Endothelial cell of umbilical vein (primary cell): ENCODE measurements at regions not wholly inside any gene's neighbourhood (a gene's known extent, or its start where the extent isn't known, plus 50 kb on each side); places are given as distances from the start of the nearest gene placed in this dataset.

Source experiments
- BruUV-seq: library from RNA; stranded (reverse); fragments of 400-500 nt; replicated peaks from 2 replicates; lab custom pipeline; 2021; lab: Mats Ljungman, UMichigan
- CTCF ChIA-PET: fragments of 300-600, 350-600 bp; sonication (Branson Sonifier 250); formaldehyde crosslinking; loops from one replicate; lab custom pipeline; 2021; ENCODE audit warnings: antibody characterized with exemption, inconsistent platforms; lab: Charles Lee
- POLR2A ChIA-PET: fragments of 300-600, 350-600 bp; sonication (Branson Sonifier 250); formaldehyde crosslinking; loops from one replicate; lab custom pipeline; 2021; ENCODE audit warnings: antibody characterized with exemption, inconsistent platforms; lab: Charles Lee
- DNase-seq: peaks from one replicate; pipeline ENCODE4 v3.0.0-alpha.2; 2011; ENCODE audit warnings: low read depth, low spot score
- FAIRE-seq: peaks from 2 replicates; lab custom pipeline; 2011; peaks lifted over from hg19 to GRCh38; lab: Jason Lieb, UNC
- H2AFZ ChIP-seq: 2 replicates; pipeline ENCODE4 v1.6.0; 2012; ENCODE audit warnings: low read depth, low read length, control low read depth, inconsistent platforms
- H3K27ac ChIP-seq: 2 replicates; pipeline ENCODE4 v1.5.1; 2011; ENCODE audit warnings: low read depth, mild to moderate bottlenecking, control low read depth, low read length, moderate library complexity; ENCODE audit not compliant: insufficient read depth
- H3K27me3 ChIP-seq, 2 experiments: 2 replicates each; pipeline versions ENCODE4 v1.6.0 to v1.6.1; 2011; ENCODE audit warnings: low read length in 2 of 2, mixed read lengths in 1 of 2; ENCODE audit not compliant: control insufficient read depth in 2 of 2, insufficient read depth in 2 of 2
- H3K36me3 ChIP-seq, 2 experiments: 2 replicates in 1 of 2; 3 replicates in 1 of 2; pipeline ENCODE4 v1.5.1; 2011; ENCODE audit warnings: low read length in 2 of 2, mild to moderate bottlenecking in 1 of 2, moderate library complexity in 1 of 2; ENCODE audit not compliant: control insufficient read depth in 2 of 2, insufficient read depth in 2 of 2; ENCODE audit errors: extremely low read depth in 1 of 2
- H3K4me1 ChIP-seq: 3 replicates; pipeline ENCODE4 v1.5.1; 2011; ENCODE audit warnings: mild to moderate bottlenecking, low read length; ENCODE audit not compliant: control insufficient read depth, insufficient read depth; ENCODE audit errors: extremely low read depth
- H3K4me2 ChIP-seq: 2 replicates; pipeline ENCODE4 v1.6.1; 2011; ENCODE audit warnings: low read length, control low read depth, mixed read lengths; ENCODE audit not compliant: insufficient read depth
- H3K4me3 ChIP-seq, 3 experiments: fragments of 200-600 bp in 1 of 3; sonication (generic), shearing (Covaris generic) in 1 of 3; replicated peaks in 1 of 3; 2 replicates each; pipeline ENCODE4 v1.5.1; 2011 to 2016; ENCODE audit warnings: control low read depth in 3 of 3, low read length in 3 of 3, mild to moderate bottlenecking in 2 of 3, inconsistent platforms in 1 of 3, low read depth in 1 of 3, moderate library complexity in 1 of 3; ENCODE audit not compliant: insufficient read depth in 1 of 3
- H3K79me2 ChIP-seq: 2 replicates; pipeline ENCODE4 v1.6.0; 2012; ENCODE audit warnings: low read length, inconsistent platforms; ENCODE audit not compliant: control insufficient read depth, insufficient read depth
- H3K9ac ChIP-seq: replicated peaks from 2 replicates; pipeline ENCODE3; 2011; ENCODE audit warnings: low read length, control low read depth; ENCODE audit not compliant: insufficient read depth; ENCODE audit errors: extremely low read depth
- H3K9me1 ChIP-seq: replicated peaks from 3 replicates; pipeline ENCODE4 v1.6.0; 2011; ENCODE audit warnings: mild to moderate bottlenecking, low read length; ENCODE audit not compliant: control insufficient read depth, insufficient read depth; ENCODE audit errors: extremely low read depth
- H3K9me3 ChIP-seq: replicated peaks from 2 replicates; pipeline ENCODE4 v1.5.1; 2012; ENCODE audit warnings: low read length, inconsistent platforms; ENCODE audit not compliant: control insufficient read depth, insufficient read depth
- H4K20me1 ChIP-seq: replicated peaks from 2 replicates; pipeline ENCODE3; 2011; ENCODE audit warnings: mild to moderate bottlenecking, low read length; ENCODE audit not compliant: control insufficient read depth, insufficient read depth; ENCODE audit errors: extremely low read depth
- CTCF ChIP-seq, 2 donors: IDR thresholded peaks; 1 replicate in 1 of 2; 2 replicates in 1 of 2; pipeline ENCODE4 v1.5.1; 2011; ENCODE audit warnings: low read length in 2 of 2, mild to moderate bottlenecking in 2 of 2, moderate library complexity in 2 of 2, control low read depth in 1 of 2, inconsistent platforms in 1 of 2, low read depth in 1 of 2; ENCODE audit not compliant: insufficient read depth in 1 of 2; ENCODE audit errors: extremely low read depth in 1 of 2
- EZH2 ChIP-seq: IDR thresholded peaks from 2 replicates; pipeline ENCODE4 v1.6.1; 2012; ENCODE audit warnings: borderline replicate concordance, low read depth, mild to moderate bottlenecking, moderate library complexity, low read length, inconsistent platforms; ENCODE audit not compliant: severe bottlenecking
- FOS ChIP-seq: IDR thresholded peaks from 2 replicates; pipeline ENCODE4 v1.6.1; 2011; ENCODE audit warnings: mild to moderate bottlenecking, low read length, moderate library complexity, borderline replicate concordance; ENCODE audit not compliant: insufficient read depth
- GATA2 ChIP-seq: IDR thresholded peaks from 2 replicates; pipeline ENCODE4 v1.7.0; 2011; ENCODE audit warnings: low read depth, mild to moderate bottlenecking, moderate library complexity, mixed read lengths, low read length; ENCODE audit not compliant: insufficient read length, insufficient read depth
- JUN ChIP-seq: IDR thresholded peaks from 2 replicates; pipeline ENCODE4 v1.6.1; 2011; ENCODE audit warnings: borderline replicate concordance, low read depth; ENCODE audit not compliant: insufficient read length, insufficient read depth
- MAX ChIP-seq: IDR thresholded peaks from 2 replicates; pipeline ENCODE4 v1.6.1; 2011; ENCODE audit not compliant: insufficient read depth, insufficient read length
- MYC ChIP-seq: IDR thresholded peaks from one replicate; pipeline ENCODE4 v1.6.1; 2011; ENCODE audit warnings: mild to moderate bottlenecking, low read depth, low read length
- POLR2A ChIP-seq: IDR thresholded peaks from 2 replicates; pipeline ENCODE4 v1.6.1; 2012; ENCODE audit warnings: low read depth, mild to moderate bottlenecking, control low read depth, low read length
- POLR2AphosphoS5 ChIP-seq: IDR thresholded peaks from 2 replicates; pipeline ENCODE4 v1.6.1; 2012; ENCODE audit warnings: low read depth, mild to moderate bottlenecking, control low read depth, low read length, moderate library complexity; ENCODE audit not compliant: insufficient read depth
- dilution Hi-C: fragments of 300-500 bp; cut with MboI; formaldehyde crosslinking; loops from one replicate; pipeline ENCODE4 v1.15.0; 2019; ENCODE audit warnings: low sequenced_read_pairs; ENCODE audit not compliant: extremely low pct_ligation_motif_present
- intact Hi-C: fragments of 100-400 bp; cut with micrococcal nuclease; formaldehyde crosslinking; loops from one replicate; pipeline ENCODE4 v1.10.0; 2022

- intact Hi-C loops (no loop called here), dilution Hi-C loops (no loop called here)
- Histone ChIP-seq H4K20me1 (no peaks in the 10 kb centered on the region), H3K36me3 (no peaks in the 10 kb centered on the region), H3K79me2 (no peaks in the 10 kb centered on the region), H3K27me3 (no peaks in the 10 kb centered on the region), H3K4me2 (no peak overlapping the region), H3K9ac (no peak overlapping the region), H3K27ac (no peak overlapping the region), H3K4me3 (no peak overlapping the region), H3K9me3 (no peaks in the 10 kb centered on the region), H3K4me1 (no peaks in the 10 kb centered on the region), H2AFZ (no peak overlapping the region), H3K9me1 (no peaks in the 10 kb centered on the region)
- ChIA-PET POLR2A (no interaction called here), CTCF (no interaction called here)
- DNase-seq (no peak), FAIRE-seq (no peak)
- TF ChIP-seq EZH2 (no peak), JUN (no peak), MAX (no peak), POLR2AphosphoS5 (no peak), GATA2 (no peak), MYC (no peak), FOS (no peak), POLR2A (no peak), CTCF (IDR thresholded peaks at IDR 0.05; ENCODE audit: extremely low read depth in 1 of 2, insufficient read depth in 1 of 2, low read depth in 1 of 2, low read length in 2 of 2) (no peak)
- BruUV-seq = no TSS peak
Measured at GRCh38 chr1:222346955-222347354, 200.9 kb downstream of the HHIPL2 start.
